ENCODE measurements at regions not wholly inside any gene's neighbourhood (a gene's known extent, or its start where the extent isn't known, plus 50 kb on each side); places are given as distances from the start of the nearest gene placed in this dataset.

GRCh38 chr9:18216376-18216775 lies 257.6 kb upstream of the ADAMTSL1 start:
- TF ChIP-seq CTCF (IDR thresholded peaks at IDR 0.05; ENCODE audit: insufficient read depth, low read length, poor library complexity, severe bottlenecking) (no peak), EZH2phosphoT487 (conservative IDR thresholded peaks at IDR 0.05; ENCODE audit: low read length) (no peak)

Data from SU-DHL-6 (cell line).